Vagina (tissue), 2 donors: ENCODE measurements at regions not wholly inside any gene's neighbourhood (a gene's known extent, or its start where the extent isn't known, plus 50 kb on each side); places are given as distances from the start of the nearest gene placed in this dataset.

Source experiments
- POLR2A ChIP-seq, 2 donors: fragments of 450-650 bp; IDR thresholded peaks; one replicate each; pipeline ENCODE4 v1.6.1; 2017; ENCODE audit warnings: antibody characterized with exemption in 2 of 2, mild to moderate bottlenecking in 2 of 2, moderate library complexity in 2 of 2
- TF ChIP-seq, protein P1 (sequence below), 3 experiments: fragments of 450-650 bp in 2 of 3; fragments of 200-600 bp in 1 of 3; sonication (generic) in 1 of 3; IDR thresholded peaks; one replicate each; pipeline ENCODE4 v1.5.1; 2017 to 2019; ENCODE audit warnings: antibody characterized with exemption in 3 of 3, mild to moderate bottlenecking in 2 of 3, moderate library complexity in 2 of 3

DNA sequence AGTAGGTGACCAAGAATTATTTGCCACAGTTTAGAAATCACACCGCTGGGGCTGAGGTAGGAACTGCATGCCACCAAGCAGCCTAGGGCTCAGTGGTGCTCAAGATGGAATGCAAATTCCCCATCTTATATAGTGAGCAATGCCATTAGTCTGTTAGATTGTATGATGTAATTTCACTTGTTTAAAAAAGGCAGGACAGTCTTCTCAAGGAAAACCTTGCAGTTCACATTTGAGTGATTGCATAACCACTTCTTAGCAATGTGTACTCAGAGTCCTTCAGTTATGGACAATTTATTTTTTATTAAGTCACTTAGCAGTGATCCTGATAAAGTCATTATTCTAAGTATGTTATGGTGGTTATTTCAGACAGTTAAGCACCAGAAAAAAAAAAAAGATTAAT, 142.9 kb upstream of the SFRP2 start:
- no peak for TF ChIP-seq POLR2A (IDR thresholded peaks at IDR 0.05)
- TF ChIP-seq, protein P1, sequence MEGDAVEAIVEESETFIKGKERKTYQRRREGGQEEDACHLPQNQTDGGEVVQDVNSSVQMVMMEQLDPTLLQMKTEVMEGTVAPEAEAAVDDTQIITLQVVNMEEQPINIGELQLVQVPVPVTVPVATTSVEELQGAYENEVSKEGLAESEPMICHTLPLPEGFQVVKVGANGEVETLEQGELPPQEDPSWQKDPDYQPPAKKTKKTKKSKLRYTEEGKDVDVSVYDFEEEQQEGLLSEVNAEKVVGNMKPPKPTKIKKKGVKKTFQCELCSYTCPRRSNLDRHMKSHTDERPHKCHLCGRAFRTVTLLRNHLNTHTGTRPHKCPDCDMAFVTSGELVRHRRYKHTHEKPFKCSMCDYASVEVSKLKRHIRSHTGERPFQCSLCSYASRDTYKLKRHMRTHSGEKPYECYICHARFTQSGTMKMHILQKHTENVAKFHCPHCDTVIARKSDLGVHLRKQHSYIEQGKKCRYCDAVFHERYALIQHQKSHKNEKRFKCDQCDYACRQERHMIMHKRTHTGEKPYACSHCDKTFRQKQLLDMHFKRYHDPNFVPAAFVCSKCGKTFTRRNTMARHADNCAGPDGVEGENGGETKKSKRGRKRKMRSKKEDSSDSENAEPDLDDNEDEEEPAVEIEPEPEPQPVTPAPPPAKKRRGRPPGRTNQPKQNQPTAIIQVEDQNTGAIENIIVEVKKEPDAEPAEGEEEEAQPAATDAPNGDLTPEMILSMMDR (IDR thresholded peaks at IDR 0.05): no peak
